HG03025 (cell line): ENCODE measurements at regions not wholly inside any gene's neighbourhood (a gene's known extent, or its start where the extent isn't known, plus 50 kb on each side); places are given as distances from the start of the nearest gene placed in this dataset.
"Not testable (repeated sequence)": the region's sequence is repeated elsewhere in the genome, so short reads cannot be mapped to it uniquely, and the experiment has no call there.

ENCODE experiments used
- ATAC-seq: cut with Tn5 transposase; IDR thresholded peaks from one replicate; pipeline ENCODE4 v1.9.1; 2021; ENCODE audit warnings: mild to moderate bottlenecking, moderate library complexity; ENCODE audit not compliant: unreplicated experiment, low FRiP score

DNA sequence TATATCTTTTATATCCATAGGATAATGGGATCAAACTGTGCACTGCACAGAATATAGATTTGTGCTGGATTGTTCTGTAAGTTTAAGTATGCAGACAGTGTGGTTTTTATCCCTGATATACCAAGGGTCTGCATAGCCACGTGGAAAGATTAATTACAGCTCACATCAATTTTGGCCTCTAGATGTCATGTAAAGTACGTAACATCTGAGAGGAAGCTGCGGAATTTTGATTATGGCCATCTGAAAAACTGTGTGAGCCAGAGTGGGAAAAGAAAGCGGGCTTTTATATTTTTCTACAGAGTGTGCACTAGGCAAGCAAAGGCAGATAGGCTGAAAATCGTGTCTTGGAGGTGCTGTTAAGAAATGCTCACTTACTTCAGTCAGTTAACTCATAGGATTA lies 562.7 kb downstream of the GBE1 start:
- ATAC-seq, result no peak

DNA sequence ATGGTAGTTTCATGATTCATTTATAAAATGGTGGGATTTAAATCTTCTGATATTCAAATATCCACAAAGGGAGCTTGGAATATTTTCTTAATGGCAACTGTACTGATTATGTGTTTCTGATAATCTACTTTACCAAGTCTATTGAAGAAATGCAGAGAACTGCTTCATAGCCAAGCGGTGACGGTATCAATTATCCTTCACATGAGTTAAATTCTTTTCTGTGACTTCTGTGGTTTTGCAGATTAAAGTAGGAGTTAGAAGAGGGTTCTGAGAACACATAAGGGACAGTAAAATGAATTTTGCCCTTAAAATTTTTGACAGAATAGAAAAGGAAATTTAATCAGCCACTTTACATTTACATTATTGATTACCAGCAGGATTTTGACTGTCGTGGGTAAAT lies 563.2 kb downstream of the GBE1 start:
- ATAC-seq, result no peak

DNA sequence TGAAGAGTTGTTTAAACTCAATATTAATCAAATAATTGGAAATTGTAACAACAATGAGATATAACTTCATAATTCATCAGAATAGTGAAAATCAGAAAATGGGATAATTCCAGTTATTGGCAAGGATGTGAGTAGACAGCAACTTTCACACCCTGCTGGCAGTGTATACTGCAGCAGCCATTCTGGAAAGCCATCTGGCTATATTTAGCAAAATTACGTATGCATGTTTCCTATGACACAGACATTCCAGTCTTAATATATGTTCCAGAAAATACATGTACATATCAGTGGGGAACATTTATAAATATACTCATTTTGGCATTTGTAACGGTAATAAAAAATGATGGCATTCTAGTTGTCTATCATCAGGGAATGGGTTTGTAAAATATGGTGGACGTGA lies 564.1 kb downstream of the GBE1 start:
- no peak for ATAC-seq

DNA sequence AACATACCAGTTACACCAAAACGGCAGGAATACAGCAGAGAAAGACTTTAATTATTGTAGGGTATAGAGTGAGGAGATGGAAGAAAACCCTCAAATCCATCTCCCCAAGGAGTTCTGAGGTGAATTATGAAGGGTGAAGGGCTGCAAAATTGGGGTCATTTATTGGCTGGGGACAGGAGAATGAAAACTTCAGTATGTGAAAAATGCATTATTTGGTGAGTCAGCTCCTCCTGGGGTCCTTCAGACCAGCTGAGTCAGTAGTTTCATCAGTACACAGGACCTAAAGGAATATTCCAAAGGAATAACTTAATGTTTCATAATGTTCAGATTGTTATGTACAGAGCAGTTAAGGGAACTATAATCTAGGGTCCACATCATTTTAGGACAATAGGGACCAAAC lies 566.0 kb downstream of the GBE1 start:
- no peak for ATAC-seq

DNA sequence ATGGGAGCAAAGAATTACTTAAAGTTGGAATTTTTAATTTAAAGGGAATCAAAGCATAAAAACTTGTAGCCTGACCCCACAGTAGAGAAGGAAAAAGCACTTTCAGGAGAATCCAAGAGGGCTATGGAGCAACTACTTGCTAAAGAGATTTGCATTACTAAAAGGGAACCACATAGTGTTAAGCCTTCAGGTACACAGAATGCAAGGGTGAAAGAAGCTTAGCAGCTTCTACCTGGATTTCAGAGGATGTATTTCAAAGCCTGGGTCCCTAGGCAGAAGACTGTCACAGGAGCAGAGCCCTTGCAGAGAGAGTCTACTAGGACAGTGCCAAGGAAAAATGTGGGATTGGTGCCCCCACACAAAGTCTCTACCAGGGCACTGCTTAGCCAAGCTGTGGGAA lies 575.0 kb downstream of the GBE1 start:
- no peak for ATAC-seq

DNA sequence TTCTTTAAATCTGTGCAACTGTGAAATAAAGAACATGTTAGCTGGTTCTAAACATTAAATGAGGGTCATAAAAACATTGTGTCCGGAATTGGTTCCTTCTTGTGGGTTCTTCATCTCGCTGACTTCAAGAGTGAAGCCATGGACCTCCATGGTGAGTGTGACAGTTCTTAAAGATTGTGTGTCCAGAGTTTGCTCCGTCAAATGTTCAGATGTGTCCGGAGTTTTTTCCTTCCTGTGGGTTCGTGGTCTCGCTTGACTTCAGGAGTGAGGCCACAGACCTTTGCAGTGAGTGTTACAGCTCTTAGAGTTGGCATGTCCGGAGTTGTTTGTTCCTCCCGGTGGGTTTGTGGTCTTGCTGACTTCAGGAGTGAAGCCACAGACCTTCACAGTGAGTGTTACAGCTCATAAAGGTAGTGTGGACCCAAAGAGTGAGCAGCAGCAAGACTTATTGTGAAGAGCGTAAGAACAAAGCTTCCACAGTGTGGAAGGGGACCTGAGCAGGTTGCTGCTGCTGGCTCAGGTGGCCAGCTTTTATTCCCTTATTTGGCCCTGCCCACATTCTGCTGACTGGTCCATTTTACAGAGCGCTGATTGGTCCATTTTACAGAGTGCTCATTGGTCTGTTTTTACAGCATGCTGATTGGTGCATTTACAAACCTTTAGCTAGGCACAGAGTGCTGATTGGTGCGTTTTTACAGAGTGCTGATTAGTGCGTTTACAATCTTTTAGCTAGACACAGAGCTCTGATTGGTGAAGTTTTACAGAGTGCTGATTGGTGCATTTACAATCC lies 579.2 kb downstream of the GBE1 start:
- ATAC-seq, result not testable (repeated sequence)

DNA sequence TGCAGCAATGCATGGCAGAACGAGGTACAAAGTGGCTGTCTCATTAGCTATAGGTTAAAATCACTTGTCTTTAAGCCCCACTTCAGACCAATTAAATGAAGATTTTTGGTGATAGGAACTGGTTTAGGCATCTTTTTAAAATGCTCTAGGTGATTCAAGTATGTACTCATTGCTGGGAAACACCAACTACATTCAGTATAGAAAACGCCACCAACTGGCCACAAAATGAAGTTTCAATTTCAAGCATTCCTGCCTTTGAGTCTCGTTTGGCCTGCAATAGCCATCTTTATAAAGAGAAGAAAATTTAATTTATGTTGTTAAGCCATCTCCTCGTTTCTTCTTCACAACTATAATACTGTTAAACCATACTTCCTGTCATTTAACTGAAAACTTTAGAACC lies 587.9 kb downstream of the GBE1 start:
- no peak for ATAC-seq

DNA sequence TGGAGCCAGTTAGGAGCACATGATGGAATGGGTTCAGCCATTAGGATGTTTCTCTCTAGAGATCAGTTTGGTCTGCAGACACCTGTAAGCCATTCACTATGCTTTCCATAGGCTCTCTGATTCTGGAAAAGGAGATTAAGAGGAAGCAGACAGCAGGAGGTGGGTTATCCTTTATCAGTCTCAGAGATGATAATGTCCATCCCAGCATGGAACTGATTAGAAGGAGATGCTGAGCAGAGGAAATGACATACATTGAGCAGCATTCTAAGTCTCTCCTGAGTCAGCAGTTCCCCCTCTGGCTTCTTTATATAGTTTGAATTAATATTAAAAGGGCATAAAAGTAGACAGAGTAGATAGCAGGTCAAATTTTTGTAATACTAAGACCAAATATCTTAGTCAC lies 591.1 kb downstream of the GBE1 start:
- no peak for ATAC-seq

DNA sequence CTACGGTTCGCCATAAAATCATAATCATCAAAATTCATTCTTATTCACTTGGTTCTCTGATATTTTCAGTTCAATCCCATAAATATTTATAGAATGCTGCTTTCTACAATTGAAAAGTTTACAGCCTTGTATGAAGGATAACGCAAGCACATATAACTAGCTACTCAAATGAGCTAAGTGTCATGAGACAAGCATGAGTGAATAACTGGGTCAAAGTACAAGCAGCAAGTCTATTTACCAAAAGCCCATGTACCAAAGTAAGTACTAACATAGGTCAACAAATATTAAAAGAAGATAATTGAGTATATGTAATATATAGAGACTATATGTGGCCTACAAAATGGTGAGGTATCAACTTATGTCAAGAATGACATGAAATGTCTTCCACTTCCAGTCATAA lies 596.6 kb downstream of the GBE1 start:
- ATAC-seq, result no peak

DNA sequence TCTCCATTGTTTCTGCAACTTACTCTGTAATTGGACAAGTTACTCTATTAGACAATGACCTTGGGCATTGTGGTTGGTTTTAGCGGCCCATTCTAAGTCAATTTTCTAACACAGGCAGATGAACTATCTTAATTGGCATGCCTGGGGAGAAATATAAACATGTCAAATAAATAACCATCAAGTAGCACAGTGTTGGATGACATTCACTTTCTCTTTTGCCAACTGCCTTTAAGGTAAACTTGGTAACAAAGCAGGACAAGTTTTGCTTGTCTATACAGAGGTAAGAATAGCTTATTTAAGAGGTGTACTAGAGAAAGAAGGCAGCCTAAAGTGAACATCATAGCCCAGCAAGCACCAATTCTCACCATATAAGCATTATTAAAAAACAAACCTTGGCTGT lies 599.6 kb downstream of the GBE1 start:
- no peak for ATAC-seq

DNA sequence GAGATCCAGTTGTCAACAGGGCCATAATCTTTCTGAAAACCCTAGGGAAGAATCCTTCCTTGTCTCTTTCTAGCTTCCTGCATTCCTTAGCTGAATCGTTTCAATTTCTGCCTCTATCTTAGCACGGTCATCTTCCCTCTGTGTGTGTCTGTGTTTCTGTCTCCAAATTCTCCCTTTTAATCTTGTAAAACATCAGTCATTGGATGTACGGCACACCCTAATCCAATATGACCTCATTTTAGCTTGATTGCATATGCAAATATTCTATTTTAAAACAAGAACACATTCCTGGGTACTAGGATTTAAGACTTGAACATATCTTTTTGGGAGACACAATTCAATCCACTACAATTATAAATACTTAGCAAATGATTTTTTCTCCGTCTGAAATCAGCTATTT lies 600.3 kb downstream of the GBE1 start:
- no peak for ATAC-seq

DNA sequence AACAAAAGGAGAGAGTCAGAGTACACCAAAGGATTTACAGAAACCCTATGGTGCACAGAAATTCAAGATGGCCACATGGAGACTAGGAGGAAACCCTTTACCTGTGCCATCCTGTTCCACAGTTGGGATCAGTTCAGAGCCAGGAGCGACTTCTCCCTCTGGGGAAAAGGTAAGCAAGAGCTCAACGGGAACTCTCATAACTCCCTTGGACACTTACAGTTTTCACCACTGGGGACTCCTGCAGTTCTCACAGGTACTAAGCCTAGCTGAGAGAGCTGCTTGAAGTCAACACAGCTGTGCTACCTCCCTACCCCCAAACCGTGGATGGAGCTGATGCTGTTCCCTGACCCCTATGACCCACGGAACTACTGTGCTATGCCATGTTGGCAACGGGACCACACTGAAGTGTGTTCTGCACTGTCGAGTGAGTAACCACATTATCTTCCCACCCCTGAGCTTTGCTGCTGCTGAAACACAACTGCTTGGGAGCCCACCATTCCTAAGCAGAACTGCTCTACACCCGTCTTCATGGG lies 606.8 kb downstream of the GBE1 start:
- no peak for ATAC-seq

DNA sequence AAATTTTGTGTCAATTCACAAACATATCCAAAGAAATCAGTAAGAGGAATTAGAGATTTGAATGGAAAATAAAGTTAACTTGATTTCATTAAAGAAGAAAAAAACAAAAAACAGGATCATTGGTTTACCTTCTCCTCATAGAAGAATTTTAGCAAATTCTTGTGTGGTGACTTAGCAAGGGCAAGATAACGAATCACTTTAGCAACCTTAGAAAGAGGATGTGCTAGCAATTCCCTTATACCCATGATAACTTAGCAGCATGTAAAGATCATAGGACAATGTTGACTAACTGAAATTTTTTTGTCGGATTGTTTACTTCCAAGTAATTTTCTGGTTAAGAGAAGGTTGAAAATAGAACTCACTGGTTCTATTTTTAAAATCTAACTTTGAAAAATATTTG lies 609.3 kb downstream of the GBE1 start:
- ATAC-seq, result no peak

DNA sequence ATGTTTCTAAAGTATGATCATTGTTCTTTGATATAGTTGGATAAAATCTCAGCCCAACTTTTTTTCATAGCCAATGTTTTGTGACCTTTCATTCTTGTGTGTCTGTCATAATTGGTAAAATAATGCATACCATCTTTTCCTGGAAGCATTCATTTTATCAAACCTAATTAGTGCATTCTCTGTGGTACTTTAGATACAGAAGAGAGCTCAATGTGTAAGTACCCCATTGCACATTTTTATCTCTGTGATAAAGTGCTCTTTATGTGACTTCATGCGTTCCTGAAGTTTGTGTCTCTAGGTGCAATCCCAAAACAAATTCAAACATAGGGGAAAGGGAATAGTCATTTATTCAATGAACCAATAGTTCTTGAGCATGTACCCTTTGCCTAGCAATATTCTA lies 628.5 kb downstream of the GBE1 start:
- no peak for ATAC-seq

DNA sequence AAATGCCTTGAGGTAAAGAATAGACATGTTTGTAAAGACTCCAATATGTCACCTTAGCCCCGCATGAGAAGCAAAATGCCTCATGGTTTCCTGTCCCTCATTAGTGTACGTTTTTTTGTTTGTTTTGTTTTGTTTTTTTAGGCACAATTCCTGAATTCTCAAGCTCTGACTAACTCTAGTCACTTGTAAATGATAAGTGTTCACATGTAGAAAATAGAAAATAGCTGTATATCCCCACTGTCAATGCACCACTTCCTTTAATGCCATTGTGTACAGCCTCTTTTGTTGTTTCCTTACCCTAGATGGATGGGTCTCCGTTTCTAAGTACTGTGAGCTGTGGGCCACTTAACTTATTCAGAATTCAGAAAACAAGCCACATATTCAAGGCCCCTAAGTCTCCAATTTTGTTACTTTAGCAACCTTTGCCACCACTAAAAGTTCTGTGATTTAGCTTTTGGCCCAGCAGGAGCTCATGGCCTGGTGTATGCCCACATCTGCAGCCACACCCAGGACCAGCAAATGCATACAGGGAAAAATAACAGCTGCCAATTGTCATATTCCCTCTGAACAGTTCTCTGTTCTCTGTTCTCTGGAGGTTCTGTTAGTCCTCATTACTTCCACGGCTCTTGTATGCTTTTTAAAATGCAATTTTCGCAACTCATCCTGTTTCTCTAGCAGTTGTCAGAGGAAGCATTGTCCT lies 655.5 kb downstream of the GBE1 start:
- no peak for ATAC-seq

DNA sequence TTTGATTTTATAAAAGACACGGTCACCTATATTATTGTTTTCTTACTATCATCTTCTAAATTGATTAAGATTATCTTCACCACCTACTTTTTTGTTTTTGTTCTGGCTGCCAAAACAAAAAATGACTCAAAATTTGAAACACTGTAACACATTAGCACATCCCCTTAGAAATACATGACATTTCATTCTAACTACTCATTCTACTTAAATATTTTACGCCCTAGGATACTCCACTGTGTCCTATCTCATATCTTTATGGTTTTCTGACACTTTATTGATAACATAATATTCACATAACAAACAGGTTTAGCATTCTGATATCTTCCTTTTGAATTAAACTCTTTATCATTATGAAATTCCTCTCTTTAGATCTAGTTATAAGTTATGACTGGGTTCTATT lies 656.2 kb downstream of the GBE1 start:
- no peak for ATAC-seq

DNA sequence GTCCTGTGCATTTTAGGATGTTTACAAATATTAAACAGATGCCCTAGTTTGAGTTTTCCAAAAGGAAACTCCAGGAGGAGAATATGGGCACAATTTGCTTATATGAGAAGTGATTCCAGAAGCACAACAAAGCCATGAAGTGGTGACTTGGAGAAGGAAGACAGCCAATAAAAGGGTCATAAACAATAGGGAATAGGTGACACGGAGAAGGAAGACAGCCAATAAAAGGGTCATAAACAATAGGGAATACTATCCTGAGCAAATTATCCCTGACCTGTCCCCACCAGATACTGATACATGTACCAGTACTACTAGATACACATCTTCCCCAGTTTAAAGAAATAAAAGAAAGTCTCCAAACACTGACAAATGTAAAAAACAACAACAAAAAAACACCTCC lies 663.6 kb downstream of the GBE1 start:
- no peak for ATAC-seq

DNA sequence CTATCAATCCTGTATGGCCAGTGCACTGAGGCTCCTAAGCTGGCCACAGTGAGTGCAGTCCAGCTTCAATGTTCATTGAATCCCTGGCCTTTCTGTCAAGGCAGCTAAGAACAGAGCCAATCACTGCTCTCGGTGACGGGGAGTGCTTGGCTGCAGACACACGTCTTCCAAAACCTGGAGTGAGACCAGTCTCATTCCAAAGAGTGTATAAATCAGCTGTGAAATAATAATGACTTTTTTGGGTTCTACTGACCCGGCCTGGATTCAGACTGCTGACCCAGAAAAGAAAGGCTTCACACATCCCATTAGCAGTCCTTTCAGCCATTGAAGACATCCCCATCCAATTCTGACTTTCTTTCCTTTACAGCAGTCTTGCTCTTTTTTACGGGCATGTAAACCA lies 665.5 kb downstream of the GBE1 start:
- ATAC-seq, result no peak

DNA sequence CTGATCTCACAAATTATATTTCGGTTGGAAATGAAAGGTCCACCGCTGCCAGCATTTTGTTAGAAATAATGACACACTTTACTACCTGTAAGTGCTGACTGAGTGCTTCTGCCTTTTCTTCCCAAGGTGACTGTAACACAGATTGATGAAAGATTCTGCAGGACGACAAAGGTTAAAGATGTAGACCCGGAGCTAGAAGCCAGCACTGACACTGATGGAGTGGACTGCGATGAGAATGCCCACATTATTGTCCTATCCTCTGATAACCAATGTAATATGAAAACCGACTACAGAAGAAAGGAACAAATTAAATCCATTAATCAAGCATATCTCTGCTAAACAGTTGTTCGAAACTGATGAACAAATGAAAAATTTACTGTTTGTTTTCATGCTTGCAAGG lies 666.5 kb downstream of the GBE1 start:
- ATAC-seq, result no peak

DNA sequence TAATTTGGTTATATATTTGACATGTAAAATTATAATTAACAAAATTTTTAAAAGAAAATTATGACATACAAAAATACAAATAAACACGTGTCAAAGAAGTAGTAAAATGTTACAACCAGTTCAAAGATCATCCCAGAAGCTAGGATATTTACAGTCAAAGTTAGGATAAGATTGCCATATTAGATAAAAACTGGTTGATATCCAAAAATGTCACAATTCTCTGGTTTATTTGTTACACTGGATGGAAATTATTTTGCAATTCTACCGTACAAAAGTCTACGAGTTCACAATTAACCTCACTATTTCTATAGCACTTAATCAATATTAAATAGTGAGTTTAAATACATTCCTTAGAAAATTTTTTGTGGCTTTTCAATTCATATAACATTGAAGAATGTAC lies 673.8 kb downstream of the GBE1 start:
- ATAC-seq, result no peak

DNA sequence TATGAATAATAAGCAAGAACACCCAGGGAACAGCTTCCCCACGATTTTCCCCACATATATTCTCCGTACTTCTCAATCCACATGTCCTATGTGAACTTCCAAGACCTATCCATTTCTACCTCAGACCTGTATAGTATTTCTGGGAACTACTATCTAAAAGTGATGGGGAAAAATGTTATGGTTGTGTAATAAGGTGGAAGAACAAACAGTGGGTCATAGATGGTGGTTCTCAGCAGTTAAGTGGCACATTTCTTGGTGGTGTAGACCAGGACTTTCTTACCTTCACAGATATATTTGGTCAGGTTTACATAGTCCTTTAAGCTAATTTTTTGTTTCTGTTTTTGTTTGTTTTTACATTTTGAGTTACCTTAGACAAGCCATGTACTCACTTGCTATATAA lies 675.1 kb downstream of the GBE1 start:
- no peak for ATAC-seq

DNA sequence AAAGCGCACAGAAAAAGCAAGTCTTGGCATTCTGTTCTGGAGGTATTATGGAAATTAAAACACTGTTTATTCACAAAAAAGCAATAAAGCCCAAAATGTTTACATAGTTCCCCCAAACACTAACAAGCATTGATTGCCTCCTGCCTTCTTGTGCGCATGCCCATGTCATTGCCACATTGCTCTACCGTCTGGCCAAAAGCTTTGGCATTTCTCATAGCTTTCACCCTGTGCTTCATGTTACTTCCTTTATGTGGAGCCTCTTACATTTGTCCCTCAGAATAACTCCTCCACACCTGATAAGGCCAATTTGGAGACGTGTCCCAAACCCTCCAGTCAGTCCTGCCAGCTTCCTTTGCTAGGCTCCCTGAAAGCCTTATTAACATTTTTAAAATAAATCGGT lies 680.8 kb downstream of the GBE1 start:
- no peak for ATAC-seq
